DMS153 (cell line): ENCODE measurements at regions not wholly inside any gene's neighbourhood (a gene's known extent, or its start where the extent isn't known, plus 50 kb on each side); places are given as distances from the start of the nearest gene placed in this dataset.

ENCODE experiments used
- DNase-seq: peaks from one replicate; lab custom pipeline; 2025; lab: John Stamatoyannopoulos, UW

DNA sequence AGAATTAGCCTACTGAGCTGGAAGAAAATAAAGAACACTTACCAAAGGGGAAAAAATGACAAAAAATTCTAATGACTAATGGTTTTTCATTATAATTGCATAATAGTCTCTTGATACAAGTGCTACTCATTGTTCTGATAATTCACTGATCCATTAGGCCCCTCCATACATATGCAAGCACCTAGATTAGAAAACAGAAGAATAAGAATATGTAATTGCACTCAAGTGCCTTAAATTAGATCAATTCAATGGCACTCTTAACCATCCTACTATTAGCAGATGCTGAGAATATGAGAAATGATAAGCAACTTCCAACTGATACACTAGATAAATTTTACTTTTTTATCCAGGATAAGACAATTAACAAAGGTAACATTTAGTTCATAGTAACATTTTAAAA is 440.9 kb upstream of the C9orf72 start:
- no peak for DNase-seq

DNA sequence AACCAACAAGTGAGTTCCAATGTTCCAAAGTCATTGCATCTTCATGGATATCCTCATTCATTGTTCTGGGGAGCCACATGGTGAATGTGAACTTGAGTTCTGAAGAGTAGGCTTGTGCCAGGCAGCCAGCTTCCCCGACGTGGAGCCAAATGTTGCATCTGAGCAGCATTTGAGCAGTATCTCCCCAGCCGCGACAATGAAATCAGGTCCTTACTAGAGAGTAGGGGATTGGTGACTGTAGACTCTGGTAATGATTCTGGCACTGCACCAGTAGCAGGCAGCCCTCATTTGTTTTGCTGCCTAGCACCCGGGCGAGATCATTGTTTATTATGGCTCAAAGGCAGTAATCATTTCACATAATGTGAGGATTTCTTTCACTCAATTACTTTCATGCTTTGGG is 451.4 kb upstream of the C9orf72 start:
- no peak for DNase-seq

DNA sequence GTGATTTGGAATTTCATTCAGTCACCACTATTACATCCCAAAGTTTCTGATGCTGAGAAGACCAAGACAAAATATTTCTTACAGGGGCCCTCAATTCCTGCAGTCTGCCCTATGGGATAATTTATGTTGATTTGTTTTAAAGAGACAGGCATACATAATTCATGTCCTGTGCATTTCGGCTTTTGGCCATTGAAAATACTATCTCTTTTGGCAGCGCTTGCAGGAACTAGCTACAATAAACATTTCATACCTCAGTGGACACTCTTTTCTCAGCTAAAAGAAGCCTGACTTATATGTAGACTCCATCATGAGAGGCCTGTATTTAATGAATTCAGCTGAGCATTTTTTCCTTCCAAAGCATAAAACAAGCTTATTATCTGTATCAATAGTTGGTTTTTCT is 451.9 kb upstream of the C9orf72 start:
- no peak for DNase-seq

DNA sequence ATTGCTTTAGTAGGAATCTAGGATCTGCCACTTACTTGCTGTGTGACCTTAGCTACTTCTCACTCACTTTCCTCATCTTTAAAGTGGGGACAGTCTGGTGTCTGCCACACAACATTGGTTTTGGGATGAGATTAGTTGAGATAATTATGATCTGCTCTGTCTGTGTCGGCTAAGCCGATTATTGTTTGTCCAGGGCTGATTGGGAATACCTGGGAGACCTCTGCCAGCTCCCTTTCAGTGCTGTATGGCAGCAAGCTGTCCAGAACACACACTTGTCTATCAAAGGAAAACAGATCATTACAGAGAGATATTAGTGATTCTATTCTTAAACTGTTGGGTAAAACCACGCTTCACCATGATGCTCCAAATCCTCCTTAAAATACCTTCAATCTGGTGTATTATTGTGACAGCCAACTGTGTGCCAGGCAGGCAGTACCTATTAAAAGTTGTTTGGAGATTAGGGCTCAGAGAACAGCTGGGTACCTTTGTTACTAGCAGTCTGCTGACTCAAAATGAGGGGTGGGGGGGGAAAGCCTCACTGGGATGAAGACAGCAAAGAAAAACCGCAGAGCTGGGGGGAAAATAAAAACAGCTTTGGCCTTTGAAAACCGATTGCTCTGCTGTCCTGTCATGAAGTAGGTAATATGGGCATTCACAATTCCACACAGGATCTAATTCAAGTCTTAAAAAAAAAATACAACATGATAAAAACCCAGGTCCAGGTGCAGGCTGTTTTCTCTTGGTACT is 458.4 kb upstream of the C9orf72 start:
- no peak for DNase-seq

DNA sequence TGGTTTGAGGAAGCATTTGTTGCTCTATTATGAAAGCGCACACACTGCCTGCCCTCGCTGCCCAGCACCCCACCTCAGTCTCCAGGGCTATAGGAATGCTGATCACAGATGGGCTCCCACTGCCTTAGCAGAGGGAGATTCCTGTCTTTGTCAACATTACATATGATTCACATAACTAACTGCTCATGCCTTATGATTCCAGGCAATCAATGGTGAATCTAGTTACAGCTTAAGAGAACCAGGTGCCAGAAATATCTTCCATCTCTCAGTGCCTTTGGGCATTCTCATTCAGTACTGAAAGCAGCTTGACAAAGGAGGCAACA is 458.9 kb upstream of the C9orf72 start:
- no peak for DNase-seq

DNA sequence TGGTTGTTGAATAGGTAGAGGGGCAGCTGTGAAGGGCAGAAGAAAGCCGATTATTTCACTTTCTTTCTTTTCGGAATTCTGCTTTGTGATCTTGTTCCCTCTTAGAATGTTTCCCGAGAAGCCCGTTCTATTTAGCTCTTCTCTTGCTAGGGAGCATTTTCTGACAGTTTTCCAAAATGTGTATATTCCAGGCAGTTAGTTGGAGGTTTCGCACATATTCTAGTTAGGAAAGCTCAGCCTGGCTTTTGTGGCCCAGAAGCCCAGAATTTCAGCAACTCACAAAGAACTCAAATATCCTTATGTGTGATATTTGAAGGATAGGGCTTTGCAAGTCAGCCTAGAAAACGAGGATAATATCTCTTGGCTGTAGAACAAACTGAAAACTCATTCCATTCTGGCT is 461.0 kb upstream of the C9orf72 start:
- no peak for DNase-seq

DNA sequence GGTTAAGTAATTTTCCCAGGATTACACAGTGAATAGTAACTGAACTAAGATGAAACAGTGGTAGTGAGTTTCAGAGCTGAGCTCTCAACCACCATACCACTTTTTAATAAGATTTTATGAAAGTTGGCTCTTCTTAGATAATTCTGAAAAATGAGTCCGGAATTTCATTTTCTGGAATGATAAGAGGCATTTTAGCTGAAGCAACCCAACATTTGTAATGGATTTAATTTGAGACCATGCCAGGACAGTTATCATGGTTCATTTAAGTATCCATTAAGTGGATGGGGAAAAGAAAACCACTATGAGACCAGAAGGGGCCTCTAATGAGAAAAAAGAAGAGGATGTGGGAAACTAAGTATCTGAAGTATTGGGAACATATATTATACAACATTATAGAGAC is 464.7 kb upstream of the C9orf72 start:
- no peak for DNase-seq

DNA sequence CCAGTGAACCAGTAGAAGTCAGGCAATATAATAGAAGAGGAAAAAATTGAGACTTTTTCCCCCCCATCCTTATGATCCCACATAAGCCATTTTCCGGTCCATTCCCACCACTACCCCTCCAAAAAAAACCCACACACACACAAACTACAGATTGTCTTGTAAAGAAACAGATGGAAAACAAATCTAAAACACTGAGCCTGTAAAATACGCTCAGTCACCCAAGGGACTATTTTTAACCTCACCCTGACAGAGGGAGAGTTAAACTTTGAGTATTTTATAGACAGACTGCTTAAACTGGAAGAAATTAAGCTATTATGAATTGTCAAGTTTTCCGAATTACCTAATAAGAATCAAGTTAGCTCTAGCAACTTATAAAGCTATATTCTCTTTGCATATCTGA is 471.8 kb upstream of the C9orf72 start:
- DNase-seq: no peak

DNA sequence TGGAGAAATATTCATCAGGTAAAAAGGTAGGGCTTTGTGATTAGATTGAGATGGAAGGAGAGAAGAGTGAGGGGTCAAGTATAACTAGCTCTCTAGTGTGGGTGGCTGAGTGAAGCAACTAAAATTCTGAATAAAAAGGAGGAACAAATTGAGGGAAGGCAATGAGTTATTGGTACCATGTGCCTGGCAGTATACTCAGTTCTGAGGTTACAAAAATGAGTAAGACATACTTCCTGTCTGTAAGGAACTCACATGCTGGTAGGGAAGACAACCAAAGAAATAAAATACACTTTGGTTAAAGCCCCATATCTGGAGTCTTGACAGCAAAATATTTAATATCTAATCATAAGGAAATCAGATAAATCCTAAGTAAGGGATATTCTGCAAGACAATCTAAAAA is 476.8 kb upstream of the C9orf72 start:
- DNase-seq: no peak

DNA sequence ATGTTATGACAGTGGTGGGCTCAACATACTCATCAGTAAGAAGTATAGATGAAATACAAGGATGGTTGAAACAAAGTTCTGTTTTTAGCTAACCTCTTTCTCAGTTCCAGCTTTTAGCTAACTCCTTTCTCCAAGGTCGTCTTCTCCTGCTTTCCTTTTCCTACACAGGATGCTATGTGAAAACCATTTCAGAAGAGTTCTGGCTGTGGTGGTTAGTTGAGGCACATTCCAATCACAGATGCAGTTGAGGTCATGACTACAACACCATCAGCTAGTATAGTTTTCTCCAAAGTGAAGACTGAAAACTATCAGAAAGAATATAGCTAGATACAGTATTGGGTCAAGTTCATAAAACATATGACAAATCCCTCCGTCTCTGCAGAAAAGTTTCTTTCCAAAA is 477.7 kb upstream of the C9orf72 start:
- DNase-seq: no peak

DNA sequence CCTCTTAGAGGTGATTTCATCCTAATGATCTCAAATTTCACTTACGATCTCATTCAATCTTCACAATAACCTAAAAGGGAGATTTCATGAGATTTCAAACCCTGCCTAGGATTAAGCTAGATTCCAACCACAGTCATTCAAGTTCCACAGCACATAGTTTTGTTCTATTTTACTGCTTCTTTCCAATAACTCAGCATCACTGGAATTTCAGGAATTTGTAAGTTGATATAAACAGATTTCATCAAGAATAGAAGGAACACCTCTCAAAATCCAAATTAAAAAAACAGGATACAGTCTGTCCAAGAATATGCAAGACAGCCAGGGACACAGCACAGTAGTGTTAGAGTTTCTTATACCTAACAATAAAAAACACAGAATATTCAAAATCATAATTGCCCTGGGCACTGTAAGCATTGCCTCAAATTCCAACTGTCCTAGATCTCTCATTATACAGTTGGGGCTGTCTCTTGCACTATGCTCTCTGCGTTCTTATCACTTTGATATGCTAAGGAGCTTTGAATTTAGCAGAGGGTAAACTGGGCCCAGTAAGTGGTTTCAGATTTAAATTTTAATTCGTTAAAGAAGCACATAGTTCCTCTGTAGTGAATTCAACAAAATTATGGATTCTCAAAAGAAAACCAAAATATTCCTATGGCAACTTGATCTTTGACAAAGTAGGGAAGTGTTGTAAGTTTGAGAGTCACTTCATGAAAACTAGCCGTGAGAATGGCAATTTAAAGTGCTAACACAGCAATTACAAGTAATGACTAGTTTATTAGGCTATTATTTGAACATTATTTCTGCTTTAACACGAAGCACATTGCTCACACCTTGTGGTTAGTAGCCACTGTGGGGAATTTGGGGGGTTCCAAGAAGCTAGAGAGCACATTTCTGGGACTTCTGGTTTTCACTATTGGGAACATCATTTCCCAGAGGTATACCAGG is 478.6 kb upstream of the C9orf72 start:
- no peak for DNase-seq

DNA sequence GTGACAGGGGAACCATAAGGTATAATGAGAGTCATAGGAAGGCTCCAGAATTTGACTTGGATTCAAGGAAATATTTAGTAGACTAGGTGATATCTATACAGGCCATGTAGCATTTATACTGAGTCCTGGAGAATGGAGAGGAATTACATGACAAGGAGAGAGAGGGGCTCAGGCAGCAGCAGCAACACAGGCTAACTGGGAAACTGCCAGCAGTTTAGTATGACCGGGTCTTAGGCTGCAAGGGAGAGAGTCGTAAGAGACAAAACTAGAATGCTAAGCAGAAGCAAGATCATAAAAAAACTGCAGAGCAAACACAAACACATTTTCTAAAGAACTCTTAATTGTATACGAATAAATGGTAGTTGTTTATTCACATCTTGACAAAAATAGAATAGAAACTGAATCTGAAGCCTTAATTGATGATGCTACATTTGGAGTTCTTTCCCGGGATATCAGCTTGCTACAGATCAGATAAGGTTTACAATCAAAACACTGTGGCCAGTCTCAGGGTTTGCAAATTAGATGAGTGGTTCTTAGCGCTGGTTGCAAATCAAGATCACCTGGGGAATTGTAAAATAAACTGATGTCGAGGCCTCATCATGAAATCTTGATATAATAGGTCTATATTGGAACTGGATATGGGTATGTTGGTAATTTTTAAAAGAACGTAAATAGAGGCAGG is 480.0 kb upstream of the C9orf72 start:
- no peak for DNase-seq

DNA sequence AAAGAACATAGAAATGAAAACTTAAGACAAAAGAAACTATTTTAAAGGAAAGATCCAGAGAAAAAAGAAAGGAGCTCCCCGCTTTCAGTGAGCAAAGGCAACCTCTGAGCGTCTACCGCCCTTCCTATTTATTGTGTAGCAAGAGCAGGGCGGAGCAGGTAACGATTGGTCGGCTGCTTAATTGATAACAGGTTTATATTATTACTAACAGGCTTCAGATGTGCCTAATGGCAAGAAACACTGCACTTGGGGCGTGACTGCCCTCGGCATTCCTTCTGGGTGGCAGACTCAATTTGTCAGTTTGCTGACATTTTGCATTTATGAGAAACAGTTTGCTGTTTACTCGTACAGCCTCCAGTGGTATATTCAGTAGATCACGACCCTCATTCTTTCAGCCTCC is 482.7 kb upstream of the C9orf72 start:
- DNase-seq: no peak

DNA sequence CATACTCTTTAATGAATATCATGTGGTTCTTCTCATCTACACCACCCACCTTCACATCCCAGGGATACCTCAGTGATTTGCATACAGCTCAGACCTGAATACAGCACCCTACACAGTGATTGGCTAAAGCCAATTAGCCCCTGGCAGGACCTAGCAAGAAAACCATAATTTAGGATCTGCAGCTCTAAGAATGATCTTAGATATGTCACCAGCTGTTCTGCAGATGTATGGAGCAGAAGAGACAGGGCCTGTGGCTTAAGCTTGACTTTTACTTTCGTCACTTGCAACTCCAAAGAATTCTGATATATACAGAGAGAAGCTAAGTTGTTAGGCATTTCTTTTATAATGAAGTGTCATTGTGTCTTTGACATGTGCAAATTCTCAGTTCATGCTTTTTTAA is 483.2 kb upstream of the C9orf72 start:
- DNase-seq: no peak

DNA sequence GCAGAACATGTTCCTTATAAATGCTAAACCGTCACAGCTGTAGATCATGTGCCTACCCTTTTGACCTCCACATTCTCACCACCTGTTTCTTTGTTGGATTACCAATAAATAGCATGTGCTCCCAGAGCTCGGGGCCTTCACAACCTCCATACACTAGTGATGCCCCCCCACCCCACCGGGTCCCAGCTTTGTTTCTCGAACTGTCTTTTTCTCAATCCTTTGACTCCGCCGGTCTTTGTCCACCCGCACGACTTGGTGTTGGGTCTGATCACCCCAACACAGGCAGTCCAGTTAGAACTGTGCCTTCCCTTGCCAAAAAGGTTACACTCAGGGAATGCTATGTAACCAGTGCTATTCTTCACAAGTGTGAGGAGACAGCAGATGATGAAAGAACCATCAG is 485.9 kb upstream of the C9orf72 start:
- DNase-seq: no peak

DNA sequence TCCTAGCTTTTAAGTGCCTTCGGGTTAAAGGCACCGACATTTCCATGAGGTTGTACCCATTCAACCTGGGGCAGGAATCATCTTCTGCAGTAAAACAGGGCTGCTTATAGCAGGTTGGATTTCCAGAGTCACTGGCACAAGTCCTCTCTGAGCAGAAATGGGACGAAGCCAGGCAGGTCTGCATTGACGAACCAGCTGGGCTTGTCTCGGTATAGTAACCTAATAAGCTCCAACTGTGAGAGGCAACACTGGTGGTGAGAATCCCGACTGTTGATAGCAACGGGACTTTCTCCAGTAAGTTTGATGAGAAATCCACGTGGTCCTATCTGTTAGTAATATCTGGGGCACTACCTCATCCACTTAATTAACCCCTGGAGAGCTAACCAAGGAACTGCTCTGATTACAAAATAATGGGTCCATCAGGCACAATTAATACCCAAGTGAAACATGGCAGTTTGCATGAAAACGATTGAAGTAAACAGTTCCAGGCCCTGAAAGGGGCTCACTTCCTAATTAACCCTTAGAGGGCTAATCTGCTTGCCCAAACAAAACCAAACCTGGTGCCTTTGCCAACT is 491.0 kb upstream of the C9orf72 start:
- DNase-seq: no peak

DNA sequence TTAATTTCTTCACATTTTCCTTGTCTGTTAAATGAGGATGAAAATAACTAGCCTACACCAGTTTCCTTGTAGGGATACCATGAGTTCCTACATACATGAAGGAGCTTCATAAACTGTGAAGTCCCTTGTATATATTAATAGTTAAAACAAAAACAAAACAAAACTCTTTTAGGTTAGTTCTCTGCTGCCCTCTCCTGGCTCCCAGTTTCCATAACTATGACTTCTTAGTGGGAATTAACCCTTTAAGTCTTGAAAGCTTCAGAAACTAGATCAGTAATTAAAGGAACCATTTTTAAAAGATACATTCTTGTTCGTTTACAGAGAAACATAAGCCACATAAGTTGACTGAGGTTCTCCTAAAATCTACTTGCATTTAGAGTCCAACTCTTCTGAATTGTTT is 500.0 kb upstream of the C9orf72 start:
- DNase-seq: no peak

DNA sequence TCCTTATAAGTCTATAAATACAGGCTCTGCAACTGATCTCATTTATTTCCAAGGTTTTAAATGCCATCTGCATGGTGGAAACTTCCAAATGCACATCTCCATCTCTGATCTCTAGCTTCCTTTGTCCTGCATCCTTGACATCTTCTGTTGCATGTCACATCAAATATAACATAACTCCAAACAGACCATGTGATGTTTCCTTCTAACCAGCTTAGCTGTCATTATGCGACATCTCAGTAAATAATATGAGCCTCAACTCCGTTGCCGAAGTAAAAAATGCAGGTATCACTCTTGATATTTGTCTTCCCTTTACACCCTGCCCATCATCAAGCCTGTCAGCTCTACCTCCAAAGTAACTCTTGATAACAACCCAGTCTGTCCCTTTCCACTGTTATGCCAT is 506.4 kb upstream of the C9orf72 start:
- DNase-seq: no peak

DNA sequence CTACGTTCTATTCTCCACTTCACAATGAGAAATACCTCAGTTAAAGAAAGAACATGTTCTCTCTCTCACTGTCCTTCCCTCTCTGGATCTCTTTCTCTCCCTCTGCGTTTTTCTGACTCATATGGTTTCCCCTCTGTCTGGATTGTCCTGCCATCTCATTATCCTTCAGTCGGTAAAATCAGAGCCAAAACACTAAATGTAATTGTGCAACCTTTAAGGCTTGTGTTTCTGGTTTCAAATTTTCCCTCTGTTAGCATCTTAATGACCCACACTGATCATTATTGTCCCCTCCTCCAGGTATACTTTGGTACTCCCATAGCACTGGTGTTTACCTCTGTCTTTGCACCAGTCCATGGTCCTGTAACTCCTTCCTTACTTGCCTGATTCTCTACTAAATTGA is 509.4 kb upstream of the C9orf72 start:
- no peak for DNase-seq

DNA sequence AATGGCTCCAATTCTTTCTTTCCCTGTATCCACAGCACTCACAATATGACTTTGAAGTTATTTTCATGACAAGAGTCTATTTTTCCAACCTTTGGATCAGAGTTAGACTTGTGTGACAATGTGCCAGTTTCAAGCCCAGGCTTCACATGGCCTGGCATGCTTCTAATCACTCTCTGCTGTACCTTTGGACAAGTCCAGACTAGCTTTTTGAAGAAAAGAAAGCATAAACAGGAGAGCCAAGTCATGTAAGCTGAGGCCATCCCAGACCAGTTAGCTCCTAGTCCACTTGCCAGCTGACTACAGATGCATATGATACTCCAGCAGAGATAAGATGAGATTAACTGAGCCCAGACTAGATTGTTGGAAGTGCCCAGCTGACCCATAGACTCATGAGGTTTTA is 513.6 kb upstream of the C9orf72 start:
- no peak for DNase-seq

DNA sequence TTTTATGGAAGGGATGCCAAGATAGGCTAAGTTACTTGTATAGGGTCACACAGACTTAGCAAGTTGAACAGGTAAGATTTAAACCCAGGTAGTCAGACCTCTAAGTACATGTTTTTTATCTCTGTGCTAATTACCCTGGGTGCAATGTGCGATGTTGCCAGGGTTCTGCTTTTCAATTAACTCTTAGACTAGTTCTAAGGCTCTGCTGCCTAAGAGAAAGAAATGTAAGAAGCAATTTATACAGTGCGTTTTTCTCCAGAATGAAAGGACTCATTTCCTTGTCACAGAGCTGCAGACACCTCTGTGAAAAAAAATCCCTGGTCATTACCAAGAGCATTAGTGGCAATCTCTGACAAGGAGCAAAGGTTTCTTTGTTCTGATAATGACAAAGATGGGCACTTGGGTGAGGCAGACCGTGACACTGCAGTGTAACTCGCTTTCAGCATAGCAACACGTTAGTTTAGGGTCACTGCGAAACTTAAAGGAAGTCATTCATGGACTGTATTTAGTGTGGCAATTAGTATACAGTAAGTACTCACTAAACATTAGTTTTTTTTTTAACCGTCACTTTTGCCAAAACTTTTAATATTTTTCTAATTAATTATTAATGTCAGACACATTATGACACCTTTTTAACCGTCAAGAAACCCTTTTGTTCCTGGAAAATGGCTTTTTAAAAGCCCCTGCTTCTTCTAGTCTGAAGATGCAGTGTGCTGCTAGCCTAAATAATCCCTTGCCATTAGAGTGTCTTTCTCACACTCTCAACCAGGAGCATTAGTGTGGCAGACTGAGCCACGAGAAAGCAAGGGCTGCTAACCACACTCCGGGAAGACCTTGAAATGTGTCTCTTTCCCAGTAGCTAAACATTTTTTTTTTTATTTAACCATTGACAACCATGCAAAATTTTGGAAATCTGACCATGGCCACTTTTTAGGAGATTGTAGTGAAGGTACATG is 520.0 kb upstream of the C9orf72 start:
- DNase-seq: no peak

DNA sequence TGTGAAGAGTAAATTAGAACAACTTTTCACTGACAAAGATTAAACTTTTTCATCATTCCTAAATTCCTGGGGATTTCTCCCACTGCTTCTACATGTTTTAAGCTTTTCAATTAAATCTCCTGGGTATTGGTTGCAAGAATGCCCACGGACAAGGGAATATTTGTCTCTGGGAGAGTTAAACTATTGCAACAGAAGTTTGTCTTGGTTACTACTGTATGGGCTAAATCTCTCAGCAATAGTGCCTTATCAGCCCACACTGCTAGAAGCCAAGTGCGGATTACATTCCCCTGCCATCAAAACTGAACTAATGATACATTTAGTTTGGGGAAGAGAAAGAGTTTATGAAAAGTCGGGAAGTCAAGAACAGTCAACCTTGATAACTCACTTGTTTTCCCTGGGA is 528.2 kb upstream of the C9orf72 start:
- no peak for DNase-seq
